HG03521 (cell line): ENCODE measurements at regions not wholly inside any gene's neighbourhood (a gene's known extent, or its start where the extent isn't known, plus 50 kb on each side); places are given as distances from the start of the nearest gene placed in this dataset.

Experiments
- ATAC-seq: cut with Tn5 transposase; IDR thresholded peaks from one replicate; pipeline ENCODE4 v1.9.1; 2021; ENCODE audit warnings: mild to moderate bottlenecking, moderate library complexity; ENCODE audit not compliant: unreplicated experiment

GRCh38 chrY:15162211-15162610, 637.9 kb downstream of the NLGN4Y start:
- no peak for ATAC-seq

- no peak for ATAC-seq
Observed at GRCh38 chrY:15179890-15180289, 655.6 kb downstream of the NLGN4Y start.

GRCh38 chrY:15229056-15229455, 704.7 kb downstream of the NLGN4Y start:
- ATAC-seq, result no peak

- no peak for ATAC-seq
Observed at GRCh38 chrY:15239596-15240132, 715.3 kb downstream of the NLGN4Y start.

GRCh38 chrY:15259286-15259685, 735.0 kb downstream of the NLGN4Y start:
- no peak for ATAC-seq

GRCh38 chrY:15286572-15286971, 762.2 kb downstream of the NLGN4Y start:
- ATAC-seq, result no peak

- no peak for ATAC-seq
Observed at GRCh38 chrY:15289821-15290220, 765.5 kb downstream of the NLGN4Y start.

- ATAC-seq, result no peak
Observed at GRCh38 chrY:15292881-15293280, 768.6 kb downstream of the NLGN4Y start.

- no peak for ATAC-seq
Observed at GRCh38 chrY:15301879-15302278, 777.5 kb downstream of the NLGN4Y start.

- no peak for ATAC-seq
Observed at GRCh38 chrY:15312166-15312565, 787.8 kb downstream of the NLGN4Y start.

GRCh38 chrY:15324189-15324588, 799.9 kb downstream of the NLGN4Y start:
- no peak for ATAC-seq

- ATAC-seq, result no peak
Observed at GRCh38 chrY:15325201-15325600, 800.9 kb downstream of the NLGN4Y start.

GRCh38 chrY:15326673-15327072, 802.3 kb downstream of the NLGN4Y start:
- ATAC-seq, result no peak

- no peak for ATAC-seq
Observed at GRCh38 chrY:15328848-15329247, 804.5 kb downstream of the NLGN4Y start.

- no peak for ATAC-seq
Observed at GRCh38 chrY:15343522-15343921, 819.2 kb downstream of the NLGN4Y start.

- ATAC-seq, result no peak
Observed at GRCh38 chrY:15345471-15346155, 821.3 kb downstream of the NLGN4Y start.

- no peak for ATAC-seq
Observed at GRCh38 chrY:15349351-15349750, 825.0 kb downstream of the NLGN4Y start.

- no peak for ATAC-seq
Observed at GRCh38 chrY:15355321-15355720, 831.0 kb downstream of the NLGN4Y start.

- no peak for ATAC-seq
Observed at GRCh38 chrY:15360471-15360870, 836.1 kb downstream of the NLGN4Y start.

- ATAC-seq, result no peak
Observed at GRCh38 chrY:15364996-15365395, 840.7 kb downstream of the NLGN4Y start.

GRCh38 chrY:15368786-15369185, 844.5 kb downstream of the NLGN4Y start:
- no peak for ATAC-seq

- ATAC-seq, result no peak
Observed at GRCh38 chrY:15385178-15385577, 860.8 kb downstream of the NLGN4Y start.
